Dermis blood vessel endothelial cell (primary cell): ENCODE measurements at regions not wholly inside any gene's neighbourhood (a gene's known extent, or its start where the extent isn't known, plus 50 kb on each side); places are given as distances from the start of the nearest gene placed in this dataset.
"Not testable (repeated sequence)": the region's sequence is repeated elsewhere in the genome, so short reads cannot be mapped to it uniquely, and the experiment has no call there.

Experiments used
- DNase-seq: peaks from one replicate; pipeline ENCODE4 v3.0.0; 2010

DNA sequence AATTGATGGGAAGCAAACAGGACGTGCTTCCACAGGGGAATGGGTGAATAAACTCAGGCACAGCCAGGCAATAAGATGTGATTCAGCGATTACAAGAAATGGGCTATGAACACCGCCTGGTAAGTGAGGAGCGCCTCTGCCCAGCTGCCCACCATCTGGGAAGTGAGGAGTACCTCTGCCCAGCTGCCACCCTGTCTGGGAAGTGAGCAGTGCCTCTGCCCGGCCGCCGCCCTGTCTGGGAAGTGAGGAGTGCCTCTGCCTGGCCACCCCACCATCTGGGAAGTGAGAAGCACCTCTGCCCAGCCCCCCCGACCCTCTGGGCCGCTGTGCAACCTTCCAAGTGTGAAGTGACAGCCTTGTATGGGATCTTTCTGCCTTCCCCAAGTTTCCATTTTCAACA, 73.2 kb upstream of the PRR5 start:
- no peak for DNase-seq

DNA sequence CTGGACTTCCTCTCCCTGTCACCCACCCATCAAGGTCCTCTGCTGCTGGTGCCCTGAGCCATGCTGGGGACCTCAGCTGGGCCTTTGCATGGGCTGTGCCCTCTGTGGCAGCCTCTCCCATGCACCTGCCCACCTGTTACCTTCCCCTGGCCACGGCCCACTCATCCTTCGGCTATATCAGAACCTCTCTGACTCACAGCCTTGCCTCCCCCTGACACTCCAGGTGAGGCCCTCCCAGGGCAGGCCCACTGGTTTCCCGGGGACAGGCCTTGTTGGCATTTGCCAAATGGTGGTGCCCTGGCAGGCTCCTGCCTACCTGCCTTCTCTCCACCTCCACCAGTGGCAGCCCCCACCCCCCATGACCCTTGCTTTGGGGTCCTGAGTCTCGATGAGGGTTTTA, 73.7 kb upstream of the PRR5 start:
- DNase-seq: no peak

DNA sequence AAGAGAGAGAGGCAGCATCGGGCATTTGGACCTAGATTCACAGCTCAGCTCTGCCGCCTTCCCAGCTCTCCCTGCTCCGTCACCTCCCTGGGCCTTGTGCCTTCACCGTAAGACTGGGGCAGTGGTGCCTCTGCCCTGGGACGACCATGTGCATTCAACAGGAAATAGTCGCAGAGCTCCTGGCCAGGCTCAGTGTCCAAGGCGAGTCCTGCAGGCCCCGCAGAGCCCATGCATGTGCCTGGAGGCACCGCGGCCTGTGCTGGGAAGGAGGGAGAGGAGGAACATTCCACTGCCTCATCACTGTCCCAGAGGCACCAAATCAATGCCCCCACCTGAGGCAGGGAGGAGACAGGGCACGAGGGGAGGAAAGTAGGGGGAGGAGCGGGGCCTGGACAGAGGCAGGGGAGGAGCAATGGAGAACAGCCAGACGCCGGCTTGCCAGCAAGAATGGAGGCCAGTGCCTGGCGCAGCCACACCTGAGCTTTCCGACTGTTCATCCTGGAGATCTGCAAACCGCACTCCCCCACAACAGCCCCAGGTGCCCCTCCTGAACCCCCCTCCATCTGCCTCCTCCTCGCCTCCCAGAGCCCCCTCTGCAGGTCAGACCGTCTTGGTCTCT, 74.4 kb upstream of the PRR5 start:
- DNase-seq: no peak

DNA sequence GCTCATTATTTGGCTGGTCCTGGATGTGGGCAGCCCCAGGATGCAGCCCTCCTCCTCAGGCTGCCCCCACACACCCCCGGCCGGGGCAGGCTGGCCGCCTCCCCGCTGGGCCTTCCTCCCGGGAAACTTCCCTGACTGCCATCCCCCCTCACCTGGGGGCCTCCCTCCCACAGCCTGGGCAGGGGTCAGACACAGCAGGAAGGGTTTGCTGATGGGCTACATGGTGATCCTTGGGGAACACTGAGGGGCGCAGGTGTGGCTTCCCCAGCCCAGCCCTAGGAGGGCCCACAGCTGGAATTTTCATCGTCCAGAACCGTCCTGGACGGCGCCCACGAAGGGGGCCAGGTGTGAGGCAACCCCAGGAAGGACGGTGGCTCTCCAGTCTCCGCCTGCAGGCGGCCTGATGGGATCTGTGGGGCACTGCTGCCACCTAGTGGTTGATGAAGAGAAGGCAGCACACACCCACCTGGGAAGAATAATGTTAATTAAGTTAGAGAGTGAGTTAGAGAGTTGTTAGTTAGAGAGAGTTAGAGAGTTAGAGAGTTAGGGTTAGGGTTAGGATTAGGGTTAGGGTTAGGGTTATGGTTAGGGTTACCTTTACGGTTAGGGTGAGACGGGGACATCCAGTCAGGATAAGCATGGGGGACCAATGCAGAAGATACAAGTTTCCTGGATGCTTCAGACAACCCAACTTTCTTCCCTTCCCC, 75.9 kb upstream of the PRR5 start:
- peak; percentile 76 for DNase-seq

DNA sequence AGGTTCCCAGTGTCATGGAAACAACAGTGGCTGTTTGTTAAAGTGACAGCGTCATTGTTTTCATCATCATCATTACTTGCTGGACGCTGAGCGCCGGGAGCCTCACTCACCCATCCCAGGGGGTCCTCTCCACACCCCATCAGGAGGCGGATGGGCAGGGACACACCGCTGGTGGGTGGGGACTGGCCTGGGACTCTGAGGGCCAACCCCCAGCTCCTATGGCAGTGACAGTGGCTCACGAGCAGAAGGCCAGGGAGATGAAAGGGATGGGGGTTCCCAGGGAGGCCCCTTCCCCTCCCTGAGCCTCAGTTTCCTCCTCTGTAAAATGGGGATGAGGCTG, 76.6 kb upstream of the PRR5 start:
- DNase-seq: no peak

DNA sequence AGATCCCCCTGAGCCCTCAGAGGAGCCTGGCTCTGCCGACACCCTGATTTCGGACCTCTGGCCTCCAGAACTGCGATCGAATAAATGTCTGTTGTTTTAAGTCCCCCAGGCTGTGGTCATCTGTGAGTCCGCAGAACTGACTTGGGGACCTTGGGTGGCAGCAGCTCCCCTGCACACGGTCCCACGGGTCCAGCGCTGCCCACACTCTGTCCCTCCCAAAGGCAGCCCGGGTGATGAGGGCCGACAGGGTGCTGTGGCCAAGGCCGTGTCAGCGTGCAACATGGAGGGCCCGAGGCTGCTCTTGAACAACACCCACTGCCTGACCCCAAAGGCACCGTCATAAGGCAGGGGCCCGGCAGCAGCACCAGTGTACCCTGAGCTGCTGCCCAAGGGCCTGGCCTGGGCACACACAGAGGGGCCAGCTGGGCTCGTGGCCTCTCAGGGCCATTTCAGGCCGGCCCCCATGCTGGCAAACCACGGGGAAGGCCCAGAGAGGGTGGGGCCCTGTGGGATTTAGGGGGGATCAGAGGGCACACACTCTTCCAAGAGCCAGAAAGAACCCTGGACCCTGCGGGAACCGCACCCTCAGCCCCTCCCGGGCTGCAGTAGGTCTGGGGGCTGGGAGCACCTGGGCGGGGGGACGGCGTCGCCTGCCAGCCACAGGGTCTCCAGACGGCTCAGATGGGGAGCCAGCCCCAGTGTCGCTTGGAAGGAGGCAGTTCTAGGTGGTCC, 77.1 kb upstream of the PRR5 start:
- no peak for DNase-seq

DNA sequence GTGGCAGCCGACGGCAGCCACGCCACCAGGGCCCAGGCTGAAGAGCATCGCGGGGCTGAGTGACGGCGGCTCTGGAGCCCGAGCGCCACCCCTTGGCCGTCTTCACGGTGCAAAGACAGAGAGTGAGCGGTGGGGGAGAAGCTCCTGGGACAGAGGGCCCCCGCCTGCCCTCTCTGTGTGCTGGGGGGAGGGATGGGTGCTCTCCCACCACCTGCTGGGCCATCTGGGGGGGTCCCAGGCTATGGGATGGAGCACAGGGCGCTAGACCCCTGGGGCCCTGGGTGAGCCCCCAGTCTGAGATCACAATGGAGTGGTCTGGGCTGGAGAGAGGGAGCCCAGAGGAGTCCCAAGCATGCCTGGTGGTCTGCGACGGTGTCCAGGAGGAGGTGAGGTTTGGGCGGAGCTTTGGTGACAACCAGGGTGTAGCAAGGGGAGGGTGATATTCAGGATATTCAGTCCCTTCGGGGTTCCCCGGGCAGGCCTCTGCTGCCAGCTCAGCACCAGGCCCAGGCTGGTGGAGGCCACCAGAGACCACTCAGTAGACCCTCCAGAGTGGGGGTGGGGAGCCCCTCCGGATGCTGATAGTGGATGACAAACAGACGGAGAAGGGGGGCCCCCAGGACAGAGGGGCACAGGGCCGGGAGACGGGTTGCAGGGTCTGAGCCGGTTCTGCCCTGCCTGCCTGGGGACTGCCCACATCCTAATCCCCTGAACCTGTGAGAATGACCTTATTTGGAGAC, 78.1 kb upstream of the PRR5 start:
- peak; percentile 43 for DNase-seq

DNA sequence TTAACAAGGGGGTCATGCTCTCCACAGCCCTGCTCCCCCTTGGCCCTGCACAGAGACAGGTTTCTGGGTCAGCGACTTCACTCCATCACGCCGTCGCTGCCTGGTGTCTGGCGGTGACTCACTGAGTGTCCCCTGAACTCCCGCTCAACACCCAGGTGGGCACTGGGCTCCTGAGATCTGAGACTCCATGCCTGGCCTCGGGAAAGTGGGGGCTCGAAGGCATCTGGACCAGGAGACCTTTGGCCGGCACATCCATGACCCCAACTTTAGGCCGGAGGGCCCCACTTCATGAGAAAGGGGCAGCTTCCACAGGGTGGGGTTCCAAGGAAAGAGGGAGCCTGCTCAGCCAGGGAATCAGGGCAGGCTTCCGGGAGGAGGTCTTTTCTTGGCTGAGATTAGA, 79.3 kb upstream of the PRR5 start:
- no peak for DNase-seq

DNA sequence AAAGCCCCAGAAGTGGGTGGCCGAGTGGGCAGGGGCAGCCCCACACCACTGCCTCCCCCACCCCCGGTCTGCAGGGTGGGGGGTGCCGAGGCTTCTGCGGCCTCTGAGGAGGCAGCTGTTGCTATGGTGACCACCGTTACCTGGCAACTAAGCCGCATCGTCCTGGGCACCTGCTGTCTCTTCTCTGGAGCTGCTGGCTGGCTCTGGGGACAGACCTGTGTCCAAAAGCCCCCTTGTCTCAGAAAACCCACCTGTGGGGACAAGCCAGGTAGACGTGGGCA, 79.9 kb upstream of the PRR5 start:
- DNase-seq: no peak

DNA sequence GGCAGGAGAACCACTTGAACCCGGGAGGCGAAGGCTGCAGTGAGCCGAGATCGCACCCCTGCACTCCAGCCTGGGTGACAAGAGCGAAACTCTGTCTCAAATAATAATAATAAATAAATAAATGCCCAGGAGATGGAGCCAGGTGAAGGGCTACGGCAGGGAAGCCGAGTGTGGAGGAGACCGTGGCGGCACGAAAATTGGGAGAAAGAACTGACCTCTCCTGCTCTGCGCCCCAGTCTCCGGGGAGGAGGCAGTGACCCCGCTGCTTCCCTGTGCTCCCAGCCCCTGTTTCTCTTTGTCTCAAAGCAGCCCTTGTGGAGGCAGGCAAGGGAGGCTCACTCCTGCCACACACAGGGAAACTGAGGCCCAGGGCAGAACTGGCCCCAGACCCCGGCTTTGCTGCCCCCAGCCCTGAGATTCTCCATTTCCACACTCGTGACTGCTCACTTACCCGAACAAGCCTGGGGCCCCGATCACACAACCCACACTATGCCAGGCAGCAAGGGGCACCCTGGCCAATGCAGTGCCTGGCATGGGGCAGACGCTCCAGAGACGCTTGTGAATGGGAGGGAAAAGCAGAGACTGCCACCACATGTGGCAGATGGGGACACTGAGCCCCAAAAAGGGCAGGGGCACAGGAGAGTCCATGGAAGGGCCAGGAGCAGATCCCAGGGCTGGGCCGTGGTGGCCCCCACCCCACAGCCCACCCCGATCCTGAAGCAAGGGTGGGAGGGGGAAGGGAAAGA, 80.4 kb upstream of the PRR5 start:
- no peak for DNase-seq

DNA sequence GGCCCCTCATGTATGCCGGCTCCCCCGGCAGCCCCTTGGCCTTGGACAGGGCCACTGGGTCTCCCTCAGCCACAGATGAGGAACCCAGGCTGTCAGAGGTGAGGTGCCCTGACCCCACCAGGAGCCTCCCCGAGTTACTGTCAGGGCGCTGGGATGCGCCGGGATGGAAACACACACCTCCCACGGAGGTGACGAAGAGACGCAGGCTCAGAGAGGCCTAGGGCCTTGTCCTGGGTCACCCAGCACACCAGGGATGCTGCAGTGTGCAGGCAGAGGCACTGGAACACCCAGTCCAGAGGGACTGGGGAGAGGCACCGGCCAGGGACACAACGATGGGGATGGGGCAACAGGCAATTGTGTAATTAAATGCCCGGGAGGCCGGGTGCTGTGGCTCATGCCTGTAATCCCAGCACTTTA, 81.2 kb upstream of the PRR5 start:
- no peak for DNase-seq

DNA sequence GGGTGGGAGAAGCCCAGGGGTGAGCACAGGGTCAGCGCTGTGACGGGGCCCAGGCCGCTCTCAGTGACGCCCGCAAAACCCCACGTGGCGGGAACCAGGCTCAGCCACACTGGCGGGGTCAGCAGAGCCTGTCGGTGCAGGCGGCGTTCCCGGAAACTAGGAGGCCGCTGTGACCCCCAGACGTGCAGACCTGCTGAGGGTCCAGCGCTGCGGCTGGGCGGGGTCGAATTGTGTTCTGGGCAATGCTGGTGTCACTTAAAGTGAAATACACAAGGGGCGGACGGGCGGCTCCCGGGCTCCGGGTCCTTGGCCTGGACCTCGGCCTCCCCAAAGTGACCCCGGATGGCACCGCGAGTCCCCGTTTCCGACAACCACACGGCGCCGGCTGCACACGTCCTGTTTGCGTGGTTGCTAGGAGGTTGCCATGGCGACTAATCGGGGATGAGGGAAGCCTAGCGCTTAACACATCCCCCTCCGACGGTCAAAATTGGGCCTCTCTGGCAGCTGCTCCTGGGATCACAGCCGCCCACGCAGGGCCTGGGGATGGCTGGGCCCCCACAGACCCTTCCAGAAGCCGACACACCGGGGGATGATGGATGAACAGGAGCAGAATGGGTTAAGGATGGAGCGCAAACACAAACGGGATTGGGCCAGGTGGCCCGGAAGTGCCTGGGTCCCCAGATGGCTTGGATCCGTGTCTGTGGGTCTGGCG, 81.7 kb upstream of the PRR5 start:
- peak; percentile 81 for DNase-seq

DNA sequence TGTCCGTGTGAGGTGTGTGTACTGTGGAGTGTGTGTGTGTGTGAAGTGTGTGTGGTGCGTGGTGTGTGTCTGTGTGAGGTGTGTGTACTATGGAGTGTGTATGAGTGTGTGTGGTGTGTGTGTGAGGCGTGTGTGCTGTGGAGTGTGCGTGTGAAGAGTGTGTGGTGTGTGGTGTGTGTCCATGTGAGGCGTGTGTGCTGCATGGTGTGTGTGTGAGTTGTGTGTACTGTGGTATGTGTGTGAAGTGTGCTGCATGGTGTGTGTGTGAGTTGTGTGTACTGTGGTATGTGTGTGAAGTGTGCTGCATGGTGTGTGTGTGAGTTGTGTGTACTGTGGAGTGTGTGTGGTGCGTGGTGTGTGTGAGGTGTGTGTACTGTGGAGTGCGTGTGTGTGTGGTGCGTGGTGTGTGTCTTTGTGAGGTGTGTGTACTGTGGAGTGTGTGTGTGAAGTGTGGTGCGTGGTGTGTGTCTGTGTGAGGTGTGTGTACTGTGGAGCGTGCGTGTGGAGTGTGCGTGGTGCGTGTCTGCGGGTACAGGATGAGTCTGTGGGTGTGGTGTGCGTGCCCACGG, 82.4 kb upstream of the PRR5 start:
- not testable (repeated sequence) for DNase-seq

DNA sequence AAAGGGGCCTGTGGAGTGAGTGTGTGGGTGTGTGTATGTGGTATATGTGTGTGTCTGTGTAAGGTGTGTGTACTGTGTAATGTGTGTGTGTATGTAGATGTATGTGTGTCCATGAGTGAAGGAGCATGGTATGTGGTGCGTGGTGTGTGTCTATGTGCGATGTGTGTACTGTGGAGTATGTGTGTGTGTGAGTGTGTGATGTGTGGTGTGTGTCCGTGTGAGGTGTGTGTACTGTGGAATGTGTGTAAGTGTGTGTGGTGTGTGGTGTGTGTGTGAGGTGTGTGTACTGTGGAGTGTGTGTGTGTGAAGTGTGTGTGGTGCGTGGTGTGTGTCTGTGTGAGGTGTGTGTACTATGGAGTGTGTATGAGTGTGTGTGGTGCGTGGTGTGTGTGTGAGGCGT, 83.1 kb upstream of the PRR5 start:
- DNase-seq: not testable (repeated sequence)

DNA sequence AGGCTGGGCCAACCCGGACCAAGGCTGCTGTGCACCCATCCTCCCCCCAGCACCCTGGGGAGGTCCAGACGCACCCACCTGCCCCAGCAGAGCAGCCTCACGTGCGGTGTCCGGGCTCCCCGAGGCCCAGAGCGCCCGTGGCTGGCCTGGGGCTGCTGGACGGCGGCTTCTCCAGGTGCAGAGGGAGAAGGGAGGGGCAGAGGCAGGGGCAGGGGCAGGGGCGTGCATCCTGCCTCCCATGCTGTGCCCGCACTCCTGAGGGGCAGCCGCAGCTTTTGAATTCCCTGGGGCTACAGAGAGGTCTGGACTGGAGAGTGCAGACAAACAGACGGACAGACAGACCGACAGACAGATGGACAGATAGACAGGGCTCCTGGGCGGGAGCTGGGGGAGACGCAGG, 83.6 kb upstream of the PRR5 start:
- no peak for DNase-seq

DNA sequence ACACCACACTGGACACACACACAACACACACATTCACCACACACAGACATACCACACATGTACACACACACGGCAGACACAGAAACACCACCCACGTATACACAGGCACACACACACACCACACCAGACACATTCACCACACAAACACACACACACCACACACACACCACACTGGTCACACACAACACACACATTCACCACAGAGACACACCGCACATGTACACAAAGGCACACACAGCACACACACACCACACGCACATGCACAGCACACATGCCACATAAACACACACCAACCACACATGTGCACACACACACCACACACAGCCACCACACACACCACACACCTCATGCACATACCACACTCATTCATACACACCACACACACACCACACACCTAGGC, 84.2 kb upstream of the PRR5 start:
- DNase-seq: no peak

DNA sequence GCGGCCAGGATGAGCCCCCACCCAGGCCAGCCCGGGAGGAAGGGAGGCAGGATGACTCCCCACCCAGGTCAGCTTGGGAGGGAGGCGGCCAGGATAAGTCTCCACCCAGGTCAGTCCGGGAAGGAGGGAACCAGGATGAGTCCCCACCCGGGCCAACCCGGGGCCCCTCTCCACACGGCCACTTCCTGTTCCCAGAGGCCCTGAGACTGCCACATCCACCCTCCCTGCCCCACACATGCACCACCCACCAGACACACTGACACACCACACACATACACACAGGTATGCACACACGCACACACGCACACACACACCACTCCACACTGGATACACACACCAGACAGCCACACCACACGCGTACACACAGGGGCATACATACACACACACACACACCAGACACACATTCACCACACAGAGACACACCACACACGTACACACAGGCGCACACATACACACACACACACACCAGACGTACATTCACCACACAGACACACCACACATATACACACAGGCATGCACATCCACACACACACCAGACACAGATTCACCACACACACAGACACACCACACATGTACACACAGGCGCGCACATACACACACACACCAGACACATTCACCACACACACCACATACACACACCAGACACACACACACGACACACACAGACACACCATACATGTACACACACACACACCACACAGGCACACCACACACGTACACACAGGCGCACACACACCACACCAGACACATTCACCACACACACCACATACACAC, 84.9 kb upstream of the PRR5 start:
- no peak for DNase-seq

DNA sequence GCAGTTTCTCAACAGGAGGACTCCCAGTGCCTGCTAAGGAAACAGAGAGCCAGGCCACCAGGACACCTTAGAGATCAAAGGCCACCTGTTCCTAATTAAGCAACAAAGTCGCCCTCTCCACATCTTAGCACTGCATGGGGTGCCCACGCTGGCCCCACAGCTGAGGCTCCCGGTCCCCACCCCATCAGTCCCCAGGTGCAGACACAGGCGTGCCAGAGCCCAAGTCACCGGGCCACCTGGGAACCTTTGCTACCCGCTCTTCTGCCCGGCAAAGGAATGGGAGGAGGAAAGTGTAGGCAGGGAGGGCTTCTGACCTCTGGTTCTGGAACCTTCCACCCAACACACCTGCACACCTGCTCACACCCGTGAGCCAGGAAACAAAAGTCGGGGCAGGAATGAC, 85.5 kb upstream of the PRR5 start:
- DNase-seq: no peak

DNA sequence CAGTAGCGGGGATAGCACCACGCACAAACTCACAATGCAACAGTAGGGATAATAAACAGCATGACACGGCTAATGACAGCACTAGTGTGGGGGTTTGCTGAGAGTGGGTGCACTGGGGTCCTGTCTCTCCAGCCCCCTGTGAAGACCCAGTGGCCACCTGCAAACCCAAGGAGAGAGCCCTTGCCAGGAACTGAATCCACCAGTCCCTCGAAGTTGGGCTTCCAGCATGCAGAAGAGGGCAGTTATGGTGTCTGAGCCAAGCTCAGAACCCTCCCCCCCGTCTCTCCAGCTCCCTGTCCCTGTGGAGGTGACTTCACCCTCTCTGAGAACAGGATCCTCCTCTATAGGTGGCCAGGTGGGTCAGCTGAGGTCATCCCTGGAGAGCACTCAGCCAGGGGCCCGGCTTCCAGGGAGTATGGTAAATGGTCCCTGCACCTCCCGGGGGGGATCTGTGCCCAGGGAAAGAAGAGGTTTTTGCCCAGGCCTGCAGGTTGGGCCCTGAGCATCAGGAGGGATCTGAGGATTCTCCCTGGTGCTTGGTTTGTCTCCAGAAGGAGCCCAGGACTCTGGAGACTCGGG, 86.3 kb upstream of the PRR5 start:
- no peak for DNase-seq

DNA sequence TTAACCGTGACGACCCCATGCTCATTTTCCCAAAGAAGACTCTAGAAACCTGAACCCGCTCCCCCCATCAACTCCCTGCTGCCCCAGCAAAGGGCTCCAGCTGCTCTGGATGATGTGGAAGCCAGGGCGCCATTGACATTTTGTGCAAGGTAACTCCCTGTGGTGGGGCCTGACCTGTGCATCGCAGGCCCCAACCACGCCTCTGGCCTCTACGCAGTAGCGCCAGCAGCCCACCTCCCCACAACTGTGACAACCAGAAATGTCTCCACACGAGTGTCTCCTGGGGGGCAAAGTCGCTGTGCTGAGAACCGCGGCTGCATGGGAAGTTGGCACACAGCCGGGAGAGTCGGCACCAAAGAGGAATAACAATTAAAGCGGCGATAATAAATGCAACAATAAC, 86.9 kb upstream of the PRR5 start:
- DNase-seq: no peak

DNA sequence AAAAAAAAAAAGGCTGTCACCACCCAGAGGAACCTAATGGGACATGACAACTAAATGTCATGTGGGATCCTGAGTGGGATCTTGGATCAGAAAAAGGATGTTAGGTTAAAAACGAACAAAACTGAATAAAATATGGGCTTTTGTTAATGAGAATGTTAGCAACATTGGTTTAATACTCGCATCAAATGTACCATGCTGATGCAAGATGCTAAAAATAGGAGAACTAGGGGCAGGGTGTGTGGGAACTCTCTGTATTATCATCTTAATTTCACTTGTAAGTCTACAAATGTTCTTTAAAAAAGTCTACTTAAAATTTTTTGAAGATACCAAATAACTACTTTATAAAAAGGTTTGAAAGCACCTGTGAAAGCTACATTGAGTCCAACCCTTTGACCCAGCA, 88.8 kb upstream of the PRR5 start:
- no peak for DNase-seq
